ENCODE measurements at regions not wholly inside any gene's neighbourhood (a gene's known extent, or its start where the extent isn't known, plus 50 kb on each side); places are given as distances from the start of the nearest gene placed in this dataset.

DNA sequence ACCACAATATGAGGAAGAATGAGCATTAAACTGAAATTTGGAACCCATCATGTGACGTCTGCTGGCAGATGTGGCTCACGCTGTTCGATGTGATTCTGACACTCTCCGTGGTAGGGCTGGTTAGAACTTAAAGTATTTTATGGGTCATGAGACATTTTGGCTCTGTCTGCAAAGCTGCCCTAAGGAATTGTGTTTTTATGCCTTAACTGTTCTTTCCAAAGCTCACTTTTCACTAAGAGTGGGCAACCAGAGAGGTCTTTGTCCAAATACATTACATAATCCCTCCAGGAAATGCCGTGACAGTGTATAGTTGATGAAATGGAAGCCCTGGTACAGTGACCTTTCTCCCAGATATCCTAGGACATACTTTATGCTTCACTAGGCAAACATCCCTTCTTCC, 119.1 kb downstream of the AQP4 start:
- Histone ChIP-seq H3K27ac (peak overlapping the region in 1 of 2 donors; percentile 46), H3K36me3 (no peaks in the 10 kb centered on the region), H3K4me3 (no peak overlapping the region), H3K4me1 (replicated peaks) (peaks cover 13% of the 10 kb centered on the region), H3K27me3 (replicated peaks; ENCODE audit: insufficient read depth) (no peaks in the 10 kb centered on the region), H3K9me3 (no peaks in the 10 kb centered on the region)
- TF ChIP-seq POLR2A (IDR thresholded peaks at IDR 0.05) (no peak), POLR2AphosphoS5 (IDR thresholded peaks at IDR 0.05) (no peak)
- TF ChIP-seq, protein P1, sequence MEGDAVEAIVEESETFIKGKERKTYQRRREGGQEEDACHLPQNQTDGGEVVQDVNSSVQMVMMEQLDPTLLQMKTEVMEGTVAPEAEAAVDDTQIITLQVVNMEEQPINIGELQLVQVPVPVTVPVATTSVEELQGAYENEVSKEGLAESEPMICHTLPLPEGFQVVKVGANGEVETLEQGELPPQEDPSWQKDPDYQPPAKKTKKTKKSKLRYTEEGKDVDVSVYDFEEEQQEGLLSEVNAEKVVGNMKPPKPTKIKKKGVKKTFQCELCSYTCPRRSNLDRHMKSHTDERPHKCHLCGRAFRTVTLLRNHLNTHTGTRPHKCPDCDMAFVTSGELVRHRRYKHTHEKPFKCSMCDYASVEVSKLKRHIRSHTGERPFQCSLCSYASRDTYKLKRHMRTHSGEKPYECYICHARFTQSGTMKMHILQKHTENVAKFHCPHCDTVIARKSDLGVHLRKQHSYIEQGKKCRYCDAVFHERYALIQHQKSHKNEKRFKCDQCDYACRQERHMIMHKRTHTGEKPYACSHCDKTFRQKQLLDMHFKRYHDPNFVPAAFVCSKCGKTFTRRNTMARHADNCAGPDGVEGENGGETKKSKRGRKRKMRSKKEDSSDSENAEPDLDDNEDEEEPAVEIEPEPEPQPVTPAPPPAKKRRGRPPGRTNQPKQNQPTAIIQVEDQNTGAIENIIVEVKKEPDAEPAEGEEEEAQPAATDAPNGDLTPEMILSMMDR (IDR thresholded peaks at IDR 0.05) = no peak
- DNase-seq (ENCODE audit: low spot score) = no peak
- WGBS = 21% methylated on average over 5 of the region's 5 CpGs
- intact Hi-C loops (cut with DNase I) = no loop called here

DNA sequence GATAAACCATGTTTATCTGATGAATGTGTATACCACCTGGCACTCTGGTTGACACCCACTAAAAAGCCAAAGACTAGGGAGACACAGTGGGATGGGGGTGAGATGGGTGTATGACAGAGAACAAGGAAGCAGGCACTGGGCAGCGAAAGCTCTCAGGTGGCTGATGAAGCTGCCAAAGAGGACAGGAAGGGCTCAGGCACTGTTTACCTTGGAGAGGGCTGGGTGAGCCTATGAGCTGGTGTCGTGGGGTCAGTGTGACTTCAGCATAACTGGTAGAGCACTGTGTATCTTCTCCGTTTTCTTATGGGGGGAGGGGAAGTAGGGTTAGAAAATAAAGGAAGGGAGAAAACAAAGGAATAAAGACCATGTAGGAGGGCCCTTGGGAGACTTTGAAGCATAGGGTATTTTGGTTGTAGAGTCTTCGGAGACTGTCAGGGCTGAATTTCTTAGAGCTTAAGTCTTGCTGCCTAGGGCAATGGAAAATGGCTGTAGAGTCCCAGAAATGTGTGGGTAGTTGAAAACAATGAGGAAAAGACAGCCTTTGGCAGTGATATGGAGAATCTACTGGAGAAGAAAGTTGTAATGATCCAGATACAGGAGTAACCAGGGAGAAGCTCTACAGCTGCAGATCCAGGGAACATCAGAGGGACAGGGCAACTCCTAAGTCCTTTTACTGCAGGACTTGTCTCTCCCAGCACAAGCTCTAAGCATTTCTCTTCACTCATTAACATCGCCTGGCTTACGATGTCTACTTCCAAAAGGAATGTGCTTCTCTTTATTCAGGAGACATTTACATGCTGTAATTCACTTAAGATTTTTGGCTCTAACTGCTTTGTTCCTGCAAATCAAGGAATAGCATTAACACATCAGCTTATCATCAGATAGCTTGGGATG, 120.0 kb downstream of the AQP4 start:
- peak overlapping the region in 1 of 2 donors; percentile 46 for H3K27ac ChIP-seq
- no peaks in the 10 kb centered on the region for H3K36me3 ChIP-seq
- no peaks in the 10 kb centered on the region for H3K9me3 ChIP-seq
- TF ChIP-seq POLR2A (IDR thresholded peaks at IDR 0.05) = no peak
- TF ChIP-seq, protein P1 (IDR thresholded peaks at IDR 0.05) = no peak
- peak; percentile 50 for TF ChIP-seq POLR2AphosphoS5 (IDR thresholded peaks at IDR 0.05)
- DNase-seq (ENCODE audit: low spot score) = peak; percentile 66
- H3K4me3 ChIP-seq = no peak overlapping the region
- intact Hi-C loops (cut with DNase I) = no loop called here
- H3K27me3 ChIP-seq (replicated peaks; ENCODE audit: insufficient read depth) = no peaks in the 10 kb centered on the region
- peaks cover 13% of the 10 kb centered on the region for H3K4me1 ChIP-seq (replicated peaks)
- WGBS = 33% methylated on average over 6 of the region's 6 CpGs

- no peak for DNase-seq (ENCODE audit: low spot score)
- Histone ChIP-seq H3K9me3 (no peaks in the 10 kb centered on the region), H3K36me3 (no peaks in the 10 kb centered on the region), H3K4me3 (no peak overlapping the region), H3K4me1 (replicated peaks) (peaks cover 12% of the 10 kb centered on the region), H3K27me3 (replicated peaks; ENCODE audit: insufficient read depth) (no peaks in the 10 kb centered on the region), H3K27ac (no peak overlapping the region)
- intact Hi-C loops (cut with DNase I) = no loop called here
- 90% methylated on average over 3 of the region's 3 CpGs for WGBS
- no peak for TF ChIP-seq POLR2AphosphoS5 (IDR thresholded peaks at IDR 0.05)
- no peak for TF ChIP-seq POLR2A (IDR thresholded peaks at IDR 0.05)
- TF ChIP-seq, protein P1 (IDR thresholded peaks at IDR 0.05) = no peak
These were observed 123.7 kb downstream of the AQP4 start for GRCh38 chr18:26741758-26742157.

GRCh38 chr18:26741048-26741447, 124.5 kb downstream of the AQP4 start:
- Histone ChIP-seq H3K36me3 (no peaks in the 10 kb centered on the region), H3K27ac (no peak overlapping the region), H3K27me3 (replicated peaks; ENCODE audit: insufficient read depth) (no peaks in the 10 kb centered on the region), H3K4me1 (replicated peaks) (peaks cover 6% of the 10 kb centered on the region), H3K4me3 (no peak overlapping the region), H3K9me3 (no peaks in the 10 kb centered on the region)
- TF ChIP-seq, protein P1 (IDR thresholded peaks at IDR 0.05) = no peak
- TF ChIP-seq POLR2A (IDR thresholded peaks at IDR 0.05) = no peak
- WGBS = 70% methylated on average over 1 of the region's 1 CpG
- no peak for DNase-seq (ENCODE audit: low spot score)
- intact Hi-C loops (cut with DNase I) = no loop called here

DNA sequence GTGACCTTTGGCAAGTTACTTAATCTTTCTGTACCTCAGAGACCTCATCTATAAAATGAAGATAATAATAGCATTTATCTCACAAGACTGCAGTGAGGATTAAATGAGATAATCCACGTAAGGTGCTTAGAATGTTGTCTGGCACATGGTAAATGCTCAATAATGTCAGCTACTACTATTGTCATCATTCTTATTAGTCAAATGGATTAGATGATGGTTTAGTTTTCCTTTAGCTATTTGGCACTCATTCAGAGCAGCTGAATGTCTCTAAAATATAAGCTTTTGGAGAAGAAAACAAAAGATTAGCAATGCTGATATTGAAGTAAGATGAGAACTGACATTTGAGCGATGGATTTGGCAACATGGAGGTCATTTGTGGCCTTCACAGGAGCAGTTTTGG, 125.1 kb downstream of the AQP4 start:
- no peak overlapping the region for H3K27ac ChIP-seq
- H3K9me3 ChIP-seq = no peaks in the 10 kb centered on the region
- H3K36me3 ChIP-seq = no peaks in the 10 kb centered on the region
- TF ChIP-seq POLR2A (IDR thresholded peaks at IDR 0.05) (no peak), POLR2AphosphoS5 (IDR thresholded peaks at IDR 0.05) (no peak)
- TF ChIP-seq, protein P1 (IDR thresholded peaks at IDR 0.05) = no peak
- intact Hi-C loops (cut with DNase I) = no loop called here
- no peaks in the 10 kb centered on the region for H3K4me1 ChIP-seq (replicated peaks)
- DNase-seq (ENCODE audit: low spot score) = no peak
- H3K4me3 ChIP-seq = no peak overlapping the region
- no peaks in the 10 kb centered on the region for H3K27me3 ChIP-seq (replicated peaks; ENCODE audit: insufficient read depth)
- WGBS = 86% methylated on average over 2 of the region's 2 CpGs

All from prostate gland (tissue), 2 donors.